Colonic mucosa (tissue), 4 donors: ENCODE measurements at regions not wholly inside any gene's neighbourhood (a gene's known extent, or its start where the extent isn't known, plus 50 kb on each side); places are given as distances from the start of the nearest gene placed in this dataset.

ENCODE experiments used
- DNase-seq: peaks from one replicate; pipeline ENCODE4 v3.0.0-alpha.2; 2020
- H3K27ac ChIP-seq: fragments of 200-600 bp; one replicate; pipeline ENCODE4 v1.8.0; 2021
- H3K27me3 ChIP-seq: fragments of 200-600 bp; one replicate; pipeline ENCODE4 v1.8.0; 2021
- H3K36me3 ChIP-seq: fragments of 200-600 bp; one replicate; pipeline ENCODE4 v1.8.0; 2021
- H3K4me1 ChIP-seq: fragments of 200-600 bp; one replicate; pipeline ENCODE4 v1.8.0; 2021; ENCODE audit warnings: mild to moderate bottlenecking
- H3K4me3 ChIP-seq: fragments of 200-600 bp; one replicate; pipeline ENCODE4 v1.8.0; 2021
- H3K9ac ChIP-seq, 2 donors: one replicate each; pipeline ENCODE4 v1.7.0; 2013; ENCODE audit warnings: control low read depth in 2 of 2, low read depth in 2 of 2, low read length in 2 of 2
- H3K9me3 ChIP-seq: fragments of 200-600 bp; one replicate; pipeline ENCODE4 v1.8.0; 2021
- CTCF ChIP-seq: fragments of 200-600 bp; IDR thresholded peaks from one replicate; pipeline ENCODE4 v1.8.0; 2022; ENCODE audit warnings: antibody characterized with exemption, mild to moderate bottlenecking
- intact Hi-C: fragments of 100-400 bp; cut with DNase I; formaldehyde crosslinking; loops from one replicate; pipeline ENCODE4 v1.14.1; 2022
- donor health status: healthy.
- donor health status: DM: no; HTN: no; CAD: no.
- donor health status: DM: no; HTN: no; CAD: no.

DNA sequence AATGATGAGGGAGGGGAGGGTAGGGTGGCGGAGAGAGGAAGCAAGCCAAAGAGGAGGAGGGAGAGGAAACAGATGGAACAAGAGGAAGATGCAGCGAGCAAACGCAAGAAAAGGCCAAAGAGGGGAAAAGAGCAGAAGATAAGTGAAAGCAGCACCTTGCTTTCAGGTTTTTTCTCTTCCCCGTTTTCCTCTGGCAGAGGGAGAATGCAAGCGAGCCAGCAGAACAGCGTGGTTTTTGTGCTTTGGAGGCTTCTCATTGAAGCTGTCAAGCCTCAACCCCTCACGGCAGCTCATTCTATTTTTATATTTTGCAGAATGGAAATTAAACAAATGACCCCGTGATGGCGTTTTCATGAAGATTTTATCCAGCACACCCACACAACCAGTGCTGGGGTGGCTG is 67.1 kb upstream of the GRAMD1B start:
- no peaks in the 10 kb centered on the region for H3K36me3 ChIP-seq
- no peaks in the 10 kb centered on the region for H3K9me3 ChIP-seq
- TF ChIP-seq CTCF = no peak
- no peak for DNase-seq
- H3K27me3 ChIP-seq = peaks cover 9% of the 10 kb centered on the region
- no peaks in the 10 kb centered on the region for H3K4me1 ChIP-seq
- intact Hi-C loops = no loop called here
- H3K27ac ChIP-seq = no peak overlapping the region
- H3K4me3 ChIP-seq = no peak overlapping the region
- no peak overlapping the region for H3K9ac ChIP-seq

DNA sequence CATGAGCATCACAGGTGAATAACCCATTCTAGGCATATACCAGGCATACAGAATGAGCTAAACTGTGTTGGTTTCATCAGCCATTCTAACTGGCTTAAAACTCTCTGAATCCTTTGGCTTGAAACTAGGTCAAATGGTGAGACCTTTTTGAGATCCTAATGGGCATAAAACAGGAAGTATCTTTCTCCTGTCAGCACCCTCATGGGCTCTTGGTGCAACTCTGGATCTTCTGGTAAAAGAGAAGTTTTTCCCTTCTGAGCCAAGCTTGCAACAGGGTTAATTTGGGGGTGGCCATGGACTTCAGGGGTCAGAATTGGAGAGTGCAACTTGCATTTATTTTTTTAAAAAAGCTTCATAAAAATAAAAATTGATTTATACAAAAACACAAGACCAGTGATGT is 67.9 kb upstream of the GRAMD1B start:
- no peaks in the 10 kb centered on the region for H3K36me3 ChIP-seq
- H3K9me3 ChIP-seq = no peaks in the 10 kb centered on the region
- no peak for DNase-seq
- H3K27me3 ChIP-seq = peaks cover 9% of the 10 kb centered on the region
- H3K9ac ChIP-seq = no peak overlapping the region
- no peaks in the 10 kb centered on the region for H3K4me1 ChIP-seq
- TF ChIP-seq CTCF = no peak
- H3K4me3 ChIP-seq = no peak overlapping the region
- no peak overlapping the region for H3K27ac ChIP-seq
- intact Hi-C loops = no loop called here

DNA sequence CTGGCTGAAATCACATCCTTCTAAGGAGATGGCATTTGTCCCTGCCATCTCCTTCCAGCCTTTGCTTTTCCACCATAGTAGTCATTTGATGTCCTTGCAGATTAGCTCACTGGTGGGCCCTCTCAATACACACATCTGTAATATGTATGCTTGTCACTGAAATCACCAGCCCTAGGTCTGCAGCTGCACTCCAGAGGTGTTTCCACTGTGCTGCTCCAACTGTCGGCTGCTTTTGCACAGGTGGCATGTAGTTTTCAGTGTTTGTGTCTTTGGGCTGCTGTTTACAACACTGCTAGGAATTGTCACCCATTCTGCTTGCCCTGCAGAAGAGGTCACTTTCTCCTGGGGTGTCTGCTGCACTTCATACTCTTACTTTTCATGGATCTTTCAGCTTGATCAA is 69.0 kb upstream of the GRAMD1B start:
- peaks cover 9% of the 10 kb centered on the region for H3K27me3 ChIP-seq
- TF ChIP-seq CTCF = no peak
- H3K4me1 ChIP-seq = no peaks in the 10 kb centered on the region
- no peaks in the 10 kb centered on the region for H3K36me3 ChIP-seq
- no peak overlapping the region for H3K9ac ChIP-seq
- no peak overlapping the region for H3K4me3 ChIP-seq
- no peaks in the 10 kb centered on the region for H3K9me3 ChIP-seq
- intact Hi-C loops = no loop called here
- DNase-seq = no peak
- no peak overlapping the region for H3K27ac ChIP-seq

GRCh38 chr11:123360267-123360936 is 69.7 kb upstream of the GRAMD1B start:
- intact Hi-C loops = no loop called here
- no peaks in the 10 kb centered on the region for H3K9me3 ChIP-seq
- TF ChIP-seq CTCF = no peak
- no peaks in the 10 kb centered on the region for H3K36me3 ChIP-seq
- H3K27me3 ChIP-seq = peaks cover 9% of the 10 kb centered on the region
- H3K27ac ChIP-seq = no peak overlapping the region
- no peak overlapping the region for H3K4me3 ChIP-seq
- H3K9ac ChIP-seq = no peak overlapping the region
- no peaks in the 10 kb centered on the region for H3K4me1 ChIP-seq
- DNase-seq = no peak

DNA sequence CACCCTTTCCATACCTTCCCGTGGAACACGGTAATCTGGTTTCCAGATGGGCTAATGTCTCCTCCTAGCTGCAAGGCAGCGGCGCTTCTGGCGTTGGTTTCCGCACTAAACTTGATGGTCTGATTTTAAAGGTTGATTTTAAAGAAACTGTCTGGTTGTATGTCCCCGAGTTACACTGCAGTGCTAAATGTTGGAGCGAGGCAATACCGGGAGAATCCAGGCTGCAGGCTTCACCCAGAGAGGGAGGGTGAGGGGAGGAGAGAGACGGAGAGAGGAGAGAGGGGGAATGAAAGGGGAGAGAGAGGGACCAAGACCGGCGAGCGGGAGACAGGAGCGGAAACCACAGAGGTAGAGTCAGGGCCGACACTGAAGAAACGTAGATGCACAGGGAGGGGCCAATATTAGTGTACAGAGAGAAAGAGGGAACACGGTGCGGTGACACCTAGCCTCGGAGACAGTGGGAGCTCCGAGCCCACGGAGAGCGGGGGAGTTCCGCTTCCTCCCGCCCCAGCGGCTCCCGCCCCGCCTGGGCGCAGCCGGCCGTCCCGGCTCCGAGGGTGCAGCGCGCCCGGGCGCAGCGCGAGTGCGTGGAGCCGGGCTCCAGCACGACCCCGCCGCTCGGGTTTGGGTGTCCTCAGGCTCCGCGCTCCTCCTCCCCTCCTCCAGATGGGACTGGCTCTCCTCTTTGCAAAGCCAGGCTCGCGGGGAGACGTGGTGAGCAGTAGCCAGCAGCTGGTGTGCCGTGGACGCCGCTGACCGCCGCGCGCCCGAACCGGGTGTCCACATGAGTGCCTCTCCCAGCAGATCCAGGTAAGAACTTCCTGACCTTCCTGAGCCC is 71.9 kb upstream of the GRAMD1B start:
- intact Hi-C loops = no loop called here
- TF ChIP-seq CTCF = no peak
- H3K9ac ChIP-seq = no peak overlapping the region
- no peaks in the 10 kb centered on the region for H3K4me1 ChIP-seq
- H3K27me3 ChIP-seq = peaks cover 9% of the 10 kb centered on the region
- DNase-seq = no peak
- no peaks in the 10 kb centered on the region for H3K36me3 ChIP-seq
- no peaks in the 10 kb centered on the region for H3K9me3 ChIP-seq
- H3K4me3 ChIP-seq = peak overlapping the region; percentile 12
- no peak overlapping the region for H3K27ac ChIP-seq
